ENCODE measurements at regions not wholly inside any gene's neighbourhood (a gene's known extent, or its start where the extent isn't known, plus 50 kb on each side); places are given as distances from the start of the nearest gene placed in this dataset.

GRCh38 chr1:88466011-88466410, 218.1 kb upstream of the PKN2 start (continued):
- TF ChIP-seq MYBL2 (CRISPR knock-in tag; IDR thresholded peaks at IDR 0.05) = no peak

GRCh38 chr1:88466899-88467580, 217.0 kb upstream of the PKN2 start:
- Mint-ChIP-seq H3K4me3 (no peak overlapping the region), H3K4me1 (peaks cover 3% of the 10 kb centered on the region; the same call in 1 of the 2 replicates), H3K27me3 (ENCODE audit: low read depth) (peaks cover 3% of the 10 kb centered on the region), H3K36me3 (peaks cover 8% of the 10 kb centered on the region), H3K27ac (no peak overlapping the region), H3K9me3 (peaks cover 11% of the 10 kb centered on the region)
- ChIA-PET CTCF (no interaction called here), POLR2A (no interaction called here)
- DNase-seq (ENCODE audit: low spot score) (no peak), ATAC-seq (no peak)
- no peak for TF ChIP-seq TEAD4 (CRISPR knock-in tag; IDR thresholded peaks at IDR 0.05)
- no peak for TF ChIP-seq CTCF (IDR thresholded peaks at IDR 0.05)
- no peak for TF ChIP-seq RORB (CRISPR knock-in tag; IDR thresholded peaks at IDR 0.05)
- no peak for TF ChIP-seq NFYB (CRISPR knock-in tag; conservative IDR thresholded peaks at IDR 0.05; ENCODE audit: low read depth)
- no peak for TF ChIP-seq STAT6 (CRISPR knock-in tag; conservative IDR thresholded peaks at IDR 0.05; ENCODE audit: low read depth)
- TF ChIP-seq FOXP4 (CRISPR knock-in tag; IDR thresholded peaks at IDR 0.05) = no peak
- TF ChIP-seq SMAD4 (CRISPR knock-in tag; IDR thresholded peaks at IDR 0.05) = no peak
- no peak for TF ChIP-seq ZBTB43 (CRISPR knock-in tag; IDR thresholded peaks at IDR 0.05)

GRCh38 chr1:88472298-88472697, 211.8 kb upstream of the PKN2 start:
- ChIA-PET CTCF (no interaction called here), POLR2A (interaction anchor here (0.6 kb wide), 1 partner anchor 647 kb away, joined by 5 read pairs; no protein-coding TSS in a partner anchor)
- Mint-ChIP-seq H3K4me3 (no peak overlapping the region), H3K9me3 (peaks cover 11% of the 10 kb centered on the region), H3K4me1 (peaks cover 2% of the 10 kb centered on the region; the same call in 1 of the 2 replicates), H3K27ac (no peak overlapping the region), H3K27me3 (ENCODE audit: low read depth) (no peaks in the 10 kb centered on the region), H3K36me3 (peaks cover 7% of the 10 kb centered on the region; the same call in 1 of the 2 replicates)
- no peak for TF ChIP-seq HMGXB4 (CRISPR knock-in tag; IDR thresholded peaks at IDR 0.05)
- no peak for TF ChIP-seq ELF4 (CRISPR knock-in tag; IDR thresholded peaks at IDR 0.05; ENCODE audit: low read depth)
- no peak for TF ChIP-seq PRRX2 (CRISPR knock-in tag; IDR thresholded peaks at IDR 0.05)
- no peak for ATAC-seq
- DNase-seq (ENCODE audit: low spot score) = no peak
